ENCODE measurements at regions not wholly inside any gene's neighbourhood (a gene's known extent, or its start where the extent isn't known, plus 50 kb on each side); places are given as distances from the start of the nearest gene placed in this dataset.

- no peak overlapping the region for H3K4me3 ChIP-seq (ENCODE audit: low read length)
- DNase-seq (ENCODE audit: low read depth) = no peak
- no peak for TF ChIP-seq CTCF (conservative IDR thresholded peaks at IDR 0.05; ENCODE audit: low read length)
Measured at GRCh38 chr5:2007496-2007877, 124.8 kb upstream of the IRX4 start.

GRCh38 chr5:2006971-2007291 lies 124.2 kb upstream of the IRX4 start:
- TF ChIP-seq CTCF (conservative IDR thresholded peaks at IDR 0.05; ENCODE audit: low read length) = no peak
- no peak overlapping the region for H3K4me3 ChIP-seq (ENCODE audit: low read length)
- no peak for DNase-seq (ENCODE audit: low read depth)

DNA sequence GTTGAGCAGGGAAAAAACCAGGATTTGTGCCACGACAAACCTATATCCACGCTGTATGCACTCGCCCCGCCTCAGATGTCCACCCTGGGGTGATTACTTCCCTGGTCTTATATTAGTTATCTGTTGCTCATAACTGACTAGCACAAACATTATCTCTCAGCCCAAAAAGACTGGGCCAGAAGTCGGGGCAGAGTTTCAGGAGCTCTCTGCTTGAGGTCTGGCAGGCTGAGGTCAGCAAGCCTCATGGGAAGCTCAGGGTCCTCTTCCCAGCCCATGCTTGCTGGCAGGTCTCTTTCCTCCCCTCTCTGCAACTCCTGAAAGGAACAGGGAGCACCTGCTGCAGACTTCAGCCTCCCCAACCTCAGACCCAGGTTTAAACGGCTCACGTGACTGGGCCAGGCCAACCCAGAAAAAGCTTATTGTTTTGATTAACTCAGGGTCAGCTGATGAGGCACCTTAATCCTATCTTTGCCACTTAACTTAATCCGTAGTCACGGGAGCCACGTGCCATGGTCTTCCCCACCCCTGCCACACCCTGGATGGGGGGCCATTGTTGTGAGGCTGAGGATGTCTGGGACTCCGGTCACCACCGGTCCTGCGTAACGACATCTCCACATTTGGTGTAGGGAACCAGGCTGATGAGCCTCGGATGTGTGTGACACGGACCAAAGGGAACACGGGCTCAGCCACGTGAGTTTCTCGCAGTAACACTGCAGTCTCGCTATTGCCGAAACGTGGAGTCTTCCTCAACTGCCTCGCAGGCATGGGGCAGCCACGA lies 123.7 kb upstream of the IRX4 start:
- TF ChIP-seq CTCF (conservative IDR thresholded peaks at IDR 0.05; ENCODE audit: low read length) = no peak
- no peak overlapping the region for H3K4me3 ChIP-seq (ENCODE audit: low read length)
- DNase-seq (ENCODE audit: low read depth) = no peak

DNA sequence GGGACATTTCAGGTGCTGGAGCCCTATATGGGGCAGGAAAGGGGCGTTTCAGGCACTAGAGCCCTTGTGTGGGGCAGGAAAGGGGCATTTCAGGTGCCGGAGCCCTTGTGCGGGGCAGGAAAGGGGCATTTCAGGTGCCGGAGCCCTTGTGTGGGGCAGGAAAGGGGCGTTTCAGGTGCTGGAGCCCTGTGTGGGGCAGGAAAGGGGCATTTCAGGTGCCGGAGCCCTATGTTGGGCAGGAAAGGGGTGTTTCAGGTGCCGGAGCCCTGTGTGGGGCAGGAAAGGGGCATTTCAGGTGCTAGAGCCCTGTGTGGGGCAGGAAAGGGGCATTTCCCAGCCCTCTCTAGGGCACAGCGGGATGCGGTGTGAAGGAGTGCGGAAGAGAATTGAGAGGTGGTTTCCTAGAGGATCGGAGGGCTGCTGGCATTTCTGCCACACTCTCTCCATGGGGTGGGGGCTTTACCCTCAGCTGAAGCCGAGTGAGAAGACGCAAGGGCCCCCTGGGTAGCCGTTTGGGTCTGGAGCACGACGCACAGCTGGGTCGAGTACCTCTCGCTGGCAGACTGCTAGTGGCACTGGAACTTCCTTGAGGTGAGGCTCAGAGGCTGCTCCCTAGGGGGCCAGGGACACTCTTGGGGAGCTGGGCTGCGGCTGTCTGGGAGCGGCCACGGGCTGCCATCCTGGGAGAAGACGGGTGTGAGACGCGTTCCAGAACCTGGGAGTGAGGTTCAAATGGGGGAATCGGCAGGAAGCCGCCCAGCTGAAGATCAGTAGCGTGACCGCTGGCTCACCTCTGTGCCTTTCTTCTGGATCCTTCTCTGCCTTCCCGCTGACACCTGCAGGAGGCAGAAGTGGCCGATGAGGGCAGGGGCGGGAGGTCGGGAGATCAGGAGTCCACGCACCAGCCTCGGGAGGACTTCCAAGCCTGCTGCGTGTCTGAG lies 122.6 kb upstream of the IRX4 start:
- H3K4me3 ChIP-seq (ENCODE audit: low read length) = no peak overlapping the region
- DNase-seq (ENCODE audit: low read depth) = no peak
- TF ChIP-seq CTCF (conservative IDR thresholded peaks at IDR 0.05; ENCODE audit: low read length) = no peak

GRCh38 chr5:2003690-2004365 lies 121.1 kb upstream of the IRX4 start:
- no peak for DNase-seq (ENCODE audit: low read depth)
- no peak overlapping the region for H3K4me3 ChIP-seq (ENCODE audit: low read length)
- TF ChIP-seq CTCF (conservative IDR thresholded peaks at IDR 0.05; ENCODE audit: low read length) = no peak

GRCh38 chr5:2003206-2003605 lies 120.5 kb upstream of the IRX4 start:
- no peak for TF ChIP-seq CTCF (conservative IDR thresholded peaks at IDR 0.05; ENCODE audit: low read length)
- DNase-seq (ENCODE audit: low read depth) = no peak
- H3K4me3 ChIP-seq (ENCODE audit: low read length) = no peak overlapping the region

All from AG10803 (cell line).